Heart right ventricle (tissue), 16 donors: ENCODE measurements at regions not wholly inside any gene's neighbourhood (a gene's known extent, or its start where the extent isn't known, plus 50 kb on each side); places are given as distances from the start of the nearest gene placed in this dataset.

Experiments
- ATAC-seq, 8 donors: fragments of 200-7000 bp; cut with Tn5 transposase; one replicate each; pipeline ENCODE4 v1.9.1; 2020; ENCODE audit warnings: mild to moderate bottlenecking in 8 of 8, moderate library complexity in 8 of 8, moderate number of reproducible peaks in 1 of 8
- DNase-seq, 2 donors: peaks; one replicate each; pipeline ENCODE4 v3.0.0-alpha.2; 2020
- H3K27ac ChIP-seq, 10 donors: fragments of 200-600 bp; sonication (generic) in 2 of 10; one replicate each; pipeline versions ENCODE4 v1.5.0 to v1.8.0; 2020 to 2022; ENCODE audit warnings: mild to moderate bottlenecking in 3 of 10
- H3K27me3 ChIP-seq, 7 donors: fragments of 200-600 bp; one replicate each; pipeline ENCODE4 v1.8.0; 2021 to 2022; ENCODE audit warnings: mild to moderate bottlenecking in 2 of 7
- H3K36me3 ChIP-seq, 9 donors: fragments of 200-600 bp; sonication (generic) in 1 of 9; one replicate each; pipeline versions ENCODE4 v1.5.0 to v1.8.0; 2020 to 2022; ENCODE audit warnings: mild to moderate bottlenecking in 2 of 9
- H3K4me1 ChIP-seq, 9 donors: fragments of 200-600 bp; sonication (generic) in 1 of 9; one replicate each; pipeline versions ENCODE4 v1.5.0 to v1.8.0; 2020 to 2022; ENCODE audit warnings: mild to moderate bottlenecking in 4 of 9
- H3K4me3 ChIP-seq, 10 donors: fragments of 200-600 bp; sonication (generic) in 2 of 10; one replicate each; pipeline versions ENCODE4 v1.5.0 to v1.8.0; 2020 to 2022; ENCODE audit warnings: mild to moderate bottlenecking in 7 of 10, moderate library complexity in 2 of 10
- H3K9me3 ChIP-seq, 11 donors: fragments of 200-600 bp in 10 of 11; sonication (generic) in 2 of 11; one replicate each; pipeline versions ENCODE4 v1.5.0 to v1.8.0; 2013 to 2022; ENCODE audit warnings: mild to moderate bottlenecking in 2 of 11, control low read depth in 1 of 11, moderate library complexity in 1 of 11
- WGBS, 2 donors: extraction: QIAGEN DNeasy Blood & Tissue Kit; methylation state at CpG; one replicate each; pipeline ENCODE4 v1.1.7; 2013; ENCODE audit warnings: inconsistent platforms in 1 of 2; 5-methylcytosine and 5-hydroxymethylcytosine counted together
- intact Hi-C, 10 donors: fragments of 100-400 bp; cut with DNase I; formaldehyde crosslinking; loops; one replicate each; pipeline versions ENCODE4 v1.11.1 to v1.14.2; 2022
- TF ChIP-seq, protein P1 (sequence below), 9 donors: fragments of 200-600 bp; sonication (generic) in 2 of 9; IDR thresholded peaks; one replicate each; pipeline versions ENCODE4 v1.5.0 to v1.8.0; 2021 to 2022; ENCODE audit warnings: antibody characterized with exemption in 9 of 9, mild to moderate bottlenecking in 5 of 9, moderate library complexity in 1 of 9
- donor health status: Arrhythmogenic right ventricular cardiomyopathy.
- donor health status: ischemic (EF 13 %, LVEDD 7.1; RV severe dilation, severe dysfunction).
- donor health status: healthy with polysubstance abuse.
- donor health status: DM: no; HTN: yes; CAD: no.
- donor health status: DM: no; HTN: no; CAD: no.
- donor health status: ischemic (EF 25% LVEDD 6.9; RV normal size, moderate dysfunction).
- donor health status: ischemic (EF 25% LVEDD 5.7; RV mildly dilated, moderate dysfunction).
- donor health status: healthy.
- donor health status: DM: yes; HTN: yes; CAD: no.
- donor health status: Ischemic cardiomyopathy.
- donor health status: ischemic (EF 35%, LVEDD 5.7; RV mildly dilated, moderate dysfunction).
- donor health status: nonischemic (EF 11% LVEDD 7.7; RV severe dilation, severe dysfunction).
- donor health status: DM: yes; HTN: yes; CAD: no.
- donor health status: PGD.
- donor health status: ischemic (EF 29% LVEDD 5.4; RV normal size, mild dysfunction).
- donor health status: nonischemic (EF 23%, LVEDD 6.1; RV moderate dilation, normal function).

DNA sequence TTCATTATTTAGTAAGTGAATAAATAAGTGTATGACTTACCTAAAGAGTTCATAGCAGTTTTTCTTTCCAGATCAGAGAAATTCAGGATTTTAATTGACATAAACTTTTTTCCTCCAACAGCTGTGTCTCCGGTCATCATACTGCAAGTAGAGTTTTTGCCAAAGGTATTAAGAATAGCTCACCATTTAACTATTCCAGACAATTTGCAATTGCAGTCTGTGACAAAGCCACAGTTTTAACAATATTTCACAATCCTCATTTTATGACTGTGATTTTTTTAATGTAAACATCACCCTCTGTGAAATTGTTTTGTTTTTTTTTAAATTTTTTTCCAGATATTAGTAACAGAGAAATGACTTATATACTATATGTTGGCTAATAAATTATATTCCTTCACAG lies 199.1 kb downstream of the TRIB2 start:
- Histone ChIP-seq H3K4me3 (no peak overlapping the region), H3K9me3 (peaks cover 0 to 3% (median 0%) of the 10 kb centered on the region in 11 donors), H3K36me3 (no peaks in the 10 kb centered on the region), H3K4me1 (peaks cover 0 to 28% (median 21%) of the 10 kb centered on the region in 9 donors), H3K27me3 (no peaks in the 10 kb centered on the region), H3K27ac (no peak overlapping the region)
- DNase-seq, result no peak
- 71 to 80% methylated on average over 1 of the region's 1 CpG for WGBS, 2 donors
- intact Hi-C loops, result loop anchor here in 3 of 10 donors (5.0 to 10.0 kb wide), 4 partner anchors 68 to 98 kb away; no protein-coding TSS in a partner anchor
- TF ChIP-seq, protein P1, sequence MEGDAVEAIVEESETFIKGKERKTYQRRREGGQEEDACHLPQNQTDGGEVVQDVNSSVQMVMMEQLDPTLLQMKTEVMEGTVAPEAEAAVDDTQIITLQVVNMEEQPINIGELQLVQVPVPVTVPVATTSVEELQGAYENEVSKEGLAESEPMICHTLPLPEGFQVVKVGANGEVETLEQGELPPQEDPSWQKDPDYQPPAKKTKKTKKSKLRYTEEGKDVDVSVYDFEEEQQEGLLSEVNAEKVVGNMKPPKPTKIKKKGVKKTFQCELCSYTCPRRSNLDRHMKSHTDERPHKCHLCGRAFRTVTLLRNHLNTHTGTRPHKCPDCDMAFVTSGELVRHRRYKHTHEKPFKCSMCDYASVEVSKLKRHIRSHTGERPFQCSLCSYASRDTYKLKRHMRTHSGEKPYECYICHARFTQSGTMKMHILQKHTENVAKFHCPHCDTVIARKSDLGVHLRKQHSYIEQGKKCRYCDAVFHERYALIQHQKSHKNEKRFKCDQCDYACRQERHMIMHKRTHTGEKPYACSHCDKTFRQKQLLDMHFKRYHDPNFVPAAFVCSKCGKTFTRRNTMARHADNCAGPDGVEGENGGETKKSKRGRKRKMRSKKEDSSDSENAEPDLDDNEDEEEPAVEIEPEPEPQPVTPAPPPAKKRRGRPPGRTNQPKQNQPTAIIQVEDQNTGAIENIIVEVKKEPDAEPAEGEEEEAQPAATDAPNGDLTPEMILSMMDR (IDR thresholded peaks at IDR 0.05), result no peak
- ATAC-seq, result no peak

DNA sequence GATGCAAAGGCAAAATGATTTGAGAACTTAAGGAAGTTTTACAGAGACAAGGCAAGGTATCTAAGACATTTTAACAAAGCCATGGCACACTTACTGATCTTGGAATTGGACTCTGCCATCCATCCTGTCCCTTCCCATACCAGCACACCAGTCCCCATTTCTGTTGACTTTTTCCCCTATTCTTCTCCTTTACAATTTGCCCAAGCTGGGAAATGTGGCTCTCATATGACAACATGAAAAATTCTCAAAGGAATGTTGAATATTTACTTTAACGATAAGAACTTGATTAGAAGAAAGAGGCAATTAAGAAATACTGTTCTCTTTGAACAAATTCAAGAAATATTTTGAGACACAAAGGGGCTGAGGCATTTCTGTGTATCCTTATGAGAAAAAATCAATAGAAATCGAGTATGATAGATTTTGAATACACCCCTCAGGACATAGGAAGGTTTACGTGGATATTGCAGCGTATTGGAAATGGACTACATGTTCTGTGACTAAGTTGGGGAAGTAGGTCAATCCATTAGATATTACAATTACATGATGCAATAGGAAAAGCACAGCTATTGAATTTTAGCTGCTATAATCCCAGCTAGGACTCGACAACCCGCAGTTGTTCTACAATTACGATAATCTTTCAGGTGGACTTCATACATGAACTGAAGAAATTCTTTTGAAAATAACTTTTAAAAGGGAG lies 201.6 kb downstream of the TRIB2 start:
- DNase-seq (no peak), ATAC-seq (peak; percentile 30 to 82 (median 63))
- WGBS, 2 donors, result 53 to 54% methylated on average over 7 of the region's 7 CpGs
- TF ChIP-seq, protein P1 (IDR thresholded peaks at IDR 0.05), result no peak
- peak overlapping the region; percentile 27 to 86 (median 76) for H3K27ac ChIP-seq
- H3K9me3 ChIP-seq, result no peaks in the 10 kb centered on the region
- H3K36me3 ChIP-seq, result no peaks in the 10 kb centered on the region
- H3K4me3 ChIP-seq, result peak overlapping the region in 1 of 10 donors; percentile 2
- peaks cover 0 to 29% (median 21%) of the 10 kb centered on the region in 9 donors for H3K4me1 ChIP-seq
- intact Hi-C loops, result loop anchor here in 3 of 10 donors (5.0 to 10.0 kb wide), 4 partner anchors 71 to 101 kb away; no protein-coding TSS in a partner anchor
- no peaks in the 10 kb centered on the region for H3K27me3 ChIP-seq

DNA sequence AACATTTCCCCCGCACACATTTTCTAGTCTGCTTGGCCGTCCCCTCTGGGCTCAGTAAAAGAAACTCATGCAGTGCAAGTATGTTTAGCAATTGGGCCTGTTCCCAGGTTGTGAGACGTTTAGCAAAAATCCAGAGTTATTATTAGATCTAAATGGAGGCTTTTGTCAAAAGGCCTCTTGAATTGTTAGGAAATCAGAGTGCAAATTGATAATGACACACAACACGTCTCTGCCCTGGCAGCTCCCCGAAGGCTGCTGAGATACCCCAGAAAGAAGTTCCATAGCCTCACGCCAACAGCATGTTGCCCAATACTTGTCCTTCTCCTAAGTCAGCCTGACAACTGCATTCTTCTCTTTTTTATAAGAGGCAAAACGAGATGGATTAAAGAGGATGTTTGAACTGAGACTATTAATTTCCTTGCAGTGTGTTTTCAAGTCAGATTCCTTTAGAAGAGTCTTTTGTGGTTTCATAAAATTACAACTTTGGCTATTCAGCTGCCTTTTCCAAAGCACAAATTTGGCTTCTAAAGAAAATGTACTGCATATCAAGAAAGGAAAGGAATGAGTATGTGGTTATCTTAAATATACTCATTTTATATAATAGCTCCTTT lies 202.2 kb downstream of the TRIB2 start:
- H3K27ac ChIP-seq, result peak overlapping the region; percentile 27 to 86 (median 76)
- H3K27me3 ChIP-seq, result no peaks in the 10 kb centered on the region
- H3K4me3 ChIP-seq, result peak overlapping the region in 1 of 10 donors; percentile 2
- WGBS, 2 donors, result 27 to 31% methylated on average over 7 of the region's 7 CpGs
- intact Hi-C loops, result loop anchor here in 3 of 10 donors (5.0 to 10.0 kb wide), 4 partner anchors 72 to 102 kb away; no protein-coding TSS in a partner anchor
- H3K9me3 ChIP-seq, result no peaks in the 10 kb centered on the region
- no peaks in the 10 kb centered on the region for H3K36me3 ChIP-seq
- ATAC-seq (peak; percentile 80 to 98 (median 93)), DNase-seq (peak; percentile 61 to 63)
- TF ChIP-seq, protein P1 (IDR thresholded peaks at IDR 0.05), result no peak
- H3K4me1 ChIP-seq, result peaks cover 0 to 29% (median 21%) of the 10 kb centered on the region in 9 donors

DNA sequence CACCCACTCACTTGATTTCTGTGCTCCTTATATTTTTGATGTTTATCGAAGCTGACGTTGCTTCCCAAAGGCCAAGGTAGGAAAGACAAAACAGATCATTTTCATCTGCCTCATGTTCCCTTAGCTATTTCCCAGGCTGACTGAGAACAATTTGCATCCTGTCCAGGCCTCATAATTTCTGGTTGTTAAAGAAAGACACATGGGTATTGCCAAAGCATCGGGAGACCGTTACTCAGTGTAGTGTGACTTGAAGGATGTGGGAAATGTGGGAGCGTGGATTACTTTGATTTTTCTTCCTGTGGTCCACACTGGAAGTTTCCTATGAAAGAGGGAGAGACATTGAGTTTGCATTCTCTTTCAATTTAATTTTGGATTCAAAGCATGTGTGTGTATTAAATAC lies 204.6 kb downstream of the TRIB2 start:
- Histone ChIP-seq H3K4me3 (no peak overlapping the region), H3K36me3 (no peaks in the 10 kb centered on the region), H3K27ac (peak overlapping the region in 1 of 10 donors; percentile 16), H3K9me3 (no peaks in the 10 kb centered on the region), H3K27me3 (no peaks in the 10 kb centered on the region), H3K4me1 (peaks cover 0 to 29% (median 20%) of the 10 kb centered on the region in 9 donors)
- intact Hi-C loops, result loop anchor here in 5 of 10 donors (5.0 to 10.0 kb wide), 5 partner anchors 87 to 507 kb away; no protein-coding TSS in a partner anchor
- no peak for DNase-seq
- TF ChIP-seq, protein P1 (IDR thresholded peaks at IDR 0.05), result no peak
- WGBS, 2 donors, result 61 to 65% methylated on average over 5 of the region's 5 CpGs
- ATAC-seq, result no peak
